ENCODE measurements at regions not wholly inside any gene's neighbourhood (a gene's known extent, or its start where the extent isn't known, plus 50 kb on each side); places are given as distances from the start of the nearest gene placed in this dataset.
"Not testable (repeated sequence)": the region's sequence is repeated elsewhere in the genome, so short reads cannot be mapped to it uniquely, and the experiment has no call there.

DNA sequence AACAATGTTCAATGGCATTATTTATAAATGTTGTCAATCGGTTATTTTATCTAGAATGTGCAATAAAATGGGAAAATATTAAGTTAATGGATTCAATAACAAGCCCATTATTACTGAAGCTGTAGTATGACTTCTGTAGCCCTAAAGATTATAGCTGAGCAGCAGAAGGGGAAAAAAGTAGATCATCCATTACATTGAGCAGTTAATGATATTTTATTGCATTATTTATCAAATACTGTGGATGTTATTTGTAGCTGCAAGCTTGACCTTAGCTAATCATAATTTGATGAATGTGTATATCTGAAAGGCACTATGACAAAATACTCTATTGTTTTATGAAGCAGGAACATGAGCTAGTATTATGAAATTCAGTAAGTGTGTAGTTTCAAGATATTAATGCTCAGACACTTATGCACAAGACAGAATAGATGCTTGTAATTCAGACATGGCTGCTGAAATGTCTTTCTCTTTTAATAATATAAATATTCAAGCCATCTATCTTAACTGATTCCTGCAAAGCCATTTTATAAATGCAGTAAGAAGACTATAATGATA is 131.5 kb upstream of the MGAT4C start:
- intact Hi-C loops (cut with DNase I): no loop called here
- H3K4me1 ChIP-seq: no peaks in the 10 kb centered on the region

DNA sequence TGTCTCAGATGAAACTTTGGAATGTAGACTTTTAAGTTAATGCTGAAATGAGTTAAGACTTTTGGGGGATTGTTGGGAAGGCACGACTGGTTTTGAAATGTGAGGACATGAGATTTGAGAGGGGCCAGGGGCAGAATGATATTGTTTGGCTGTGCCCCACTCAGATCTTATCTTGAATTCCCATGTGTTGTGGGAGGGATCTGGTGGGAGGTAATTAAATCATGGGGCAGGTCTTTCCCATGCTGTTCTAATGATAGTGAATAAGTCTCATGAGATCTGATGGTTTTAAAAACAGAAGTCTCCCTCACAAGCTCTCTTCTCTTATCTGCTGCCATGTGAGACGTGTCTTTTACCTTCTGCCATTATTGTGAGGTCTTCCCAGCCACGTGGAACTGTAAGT is 127.6 kb upstream of the MGAT4C start:
- 61 to 77% methylated on average over 3 of the region's 3 CpGs for WGBS, 2 donors
- H3K36me3 ChIP-seq; intact Hi-C loops (cut with DNase I); H3K27ac ChIP-seq; H3K9me3 ChIP-seq; DNase-seq; H3K4me1 ChIP-seq; H3K27me3 ChIP-seq; H3K4me3 ChIP-seq: not testable (repeated sequence)

More for the DNA sequence above, 131.5 kb upstream of the MGAT4C start:
- Histone ChIP-seq H3K9me3 (no peaks in the 10 kb centered on the region), H3K36me3 (no peaks in the 10 kb centered on the region), H3K27me3 (no peaks in the 10 kb centered on the region), H3K27ac (no peak overlapping the region), H3K4me3 (no peak overlapping the region)
- 66 to 89% methylated on average over 1 of the region's 1 CpG for WGBS, 2 donors
- DNase-seq: no peak
- TF ChIP-seq POLR2A (IDR thresholded peaks at IDR 0.05) (no peak), POLR2AphosphoS5 (IDR thresholded peaks at IDR 0.05) (no peak), EP300 (IDR thresholded peaks at IDR 0.05) (no peak)
- TF ChIP-seq, protein P1, sequence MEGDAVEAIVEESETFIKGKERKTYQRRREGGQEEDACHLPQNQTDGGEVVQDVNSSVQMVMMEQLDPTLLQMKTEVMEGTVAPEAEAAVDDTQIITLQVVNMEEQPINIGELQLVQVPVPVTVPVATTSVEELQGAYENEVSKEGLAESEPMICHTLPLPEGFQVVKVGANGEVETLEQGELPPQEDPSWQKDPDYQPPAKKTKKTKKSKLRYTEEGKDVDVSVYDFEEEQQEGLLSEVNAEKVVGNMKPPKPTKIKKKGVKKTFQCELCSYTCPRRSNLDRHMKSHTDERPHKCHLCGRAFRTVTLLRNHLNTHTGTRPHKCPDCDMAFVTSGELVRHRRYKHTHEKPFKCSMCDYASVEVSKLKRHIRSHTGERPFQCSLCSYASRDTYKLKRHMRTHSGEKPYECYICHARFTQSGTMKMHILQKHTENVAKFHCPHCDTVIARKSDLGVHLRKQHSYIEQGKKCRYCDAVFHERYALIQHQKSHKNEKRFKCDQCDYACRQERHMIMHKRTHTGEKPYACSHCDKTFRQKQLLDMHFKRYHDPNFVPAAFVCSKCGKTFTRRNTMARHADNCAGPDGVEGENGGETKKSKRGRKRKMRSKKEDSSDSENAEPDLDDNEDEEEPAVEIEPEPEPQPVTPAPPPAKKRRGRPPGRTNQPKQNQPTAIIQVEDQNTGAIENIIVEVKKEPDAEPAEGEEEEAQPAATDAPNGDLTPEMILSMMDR (IDR thresholded peaks at IDR 0.05): no peak

DNA sequence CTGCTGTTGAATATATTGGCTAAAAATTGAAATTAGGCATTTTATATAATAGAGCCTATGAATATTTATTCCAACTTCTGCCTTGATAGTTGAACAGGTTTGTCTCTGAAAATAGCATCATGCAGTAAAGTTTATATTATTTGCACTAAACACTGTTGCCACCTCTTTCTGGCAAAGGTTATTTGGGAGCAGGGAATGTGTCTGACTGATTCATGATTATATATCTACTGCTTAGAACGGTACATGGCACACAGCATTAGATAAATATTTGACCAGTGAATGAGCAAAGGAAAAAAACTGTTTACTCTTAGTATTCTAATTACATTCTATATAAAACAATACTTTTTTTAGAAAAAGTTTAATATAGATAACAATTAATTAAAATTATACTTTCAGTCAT is 123.1 kb upstream of the MGAT4C start:
- Histone ChIP-seq H3K9me3 (no peaks in the 10 kb centered on the region), H3K36me3 (no peaks in the 10 kb centered on the region), H3K4me3 (no peak overlapping the region), H3K27me3 (no peaks in the 10 kb centered on the region), H3K4me1 (no peaks in the 10 kb centered on the region), H3K27ac (no peak overlapping the region)
- no peak for TF ChIP-seq POLR2AphosphoS5 (IDR thresholded peaks at IDR 0.05)
- no peak for TF ChIP-seq POLR2A (IDR thresholded peaks at IDR 0.05)
- TF ChIP-seq, protein P1 (IDR thresholded peaks at IDR 0.05): no peak
- TF ChIP-seq EP300 (IDR thresholded peaks at IDR 0.05): no peak
- WGBS, 2 donors: 18 to 56% methylated on average over 1 of the region's 1 CpG
- intact Hi-C loops (cut with DNase I): no loop called here
- no peak for DNase-seq

DNA sequence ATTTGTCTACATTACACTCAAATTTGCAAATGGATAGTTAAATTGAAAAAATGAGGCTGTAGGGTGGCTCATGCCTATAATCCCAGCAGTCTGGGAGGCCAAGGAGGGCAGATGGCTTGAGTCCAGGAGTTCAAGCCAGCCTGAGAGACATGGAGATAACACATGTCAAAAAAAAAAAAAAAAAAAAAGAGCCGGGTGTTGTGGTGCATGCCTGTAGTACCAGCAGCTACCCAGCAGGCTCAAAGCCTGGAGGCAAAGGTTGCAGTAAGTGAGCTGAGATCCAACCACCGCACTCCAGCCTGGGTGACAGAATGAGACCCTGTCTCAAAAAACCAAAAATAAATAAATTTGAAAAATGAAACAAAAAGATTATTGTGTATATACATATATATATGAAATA is 119.9 kb upstream of the MGAT4C start:
- Histone ChIP-seq H3K27me3 (no peaks in the 10 kb centered on the region), H3K4me3 (no peak overlapping the region), H3K9me3 (no peaks in the 10 kb centered on the region), H3K36me3 (no peaks in the 10 kb centered on the region), H3K4me1 (no peaks in the 10 kb centered on the region), H3K27ac (no peak overlapping the region)
- 45 to 62% methylated on average over 2 of the region's 2 CpGs for WGBS, 2 donors
- intact Hi-C loops (cut with DNase I): no loop called here
- no peak for DNase-seq
- TF ChIP-seq POLR2A (IDR thresholded peaks at IDR 0.05) (no peak), POLR2AphosphoS5 (IDR thresholded peaks at IDR 0.05) (no peak), EP300 (IDR thresholded peaks at IDR 0.05) (no peak)
- TF ChIP-seq, protein P1 (IDR thresholded peaks at IDR 0.05): no peak

DNA sequence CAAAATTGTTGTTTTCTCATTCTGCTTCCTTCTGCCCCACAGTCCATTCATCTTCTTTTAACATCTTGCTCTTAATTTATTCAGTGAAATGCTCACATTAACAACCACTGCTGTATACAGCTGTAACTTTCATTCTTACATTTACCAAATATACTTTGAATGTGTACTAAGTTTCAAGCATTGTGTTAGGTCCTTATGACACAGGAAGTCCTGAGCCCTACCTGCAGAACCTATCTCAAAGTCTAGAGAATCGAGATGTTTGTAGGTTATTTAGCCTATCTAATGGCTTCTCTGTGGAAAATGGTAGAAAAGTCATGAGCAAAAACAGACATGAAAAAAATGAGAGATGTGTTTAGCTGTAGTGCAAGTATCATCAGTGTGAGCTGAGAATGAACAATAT is 117.6 kb upstream of the MGAT4C start:
- Histone ChIP-seq H3K36me3 (no peaks in the 10 kb centered on the region), H3K4me1 (no peaks in the 10 kb centered on the region), H3K27ac (no peak overlapping the region), H3K27me3 (no peaks in the 10 kb centered on the region), H3K4me3 (no peak overlapping the region), H3K9me3 (no peaks in the 10 kb centered on the region)
- no peak for DNase-seq
- intact Hi-C loops (cut with DNase I): no loop called here
- WGBS, 2 donors: 41 to 73% methylated on average over 1 of the region's 1 CpG
- no peak for TF ChIP-seq POLR2AphosphoS5 (IDR thresholded peaks at IDR 0.05)
- no peak for TF ChIP-seq EP300 (IDR thresholded peaks at IDR 0.05)
- TF ChIP-seq POLR2A (IDR thresholded peaks at IDR 0.05): no peak
- TF ChIP-seq, protein P1 (IDR thresholded peaks at IDR 0.05): no peak
